Karpas-422 (cell line): ENCODE measurements at regions not wholly inside any gene's neighbourhood (a gene's known extent, or its start where the extent isn't known, plus 50 kb on each side); places are given as distances from the start of the nearest gene placed in this dataset.

Source experiments
- DNase-seq: peaks from one replicate; pipeline ENCODE4 v3.0.0-alpha.2; 2015
- H2AFZ ChIP-seq: fragments of 200-600 bp; sonication (generic); 2 replicates; pipeline ENCODE4 v1.6.1; 2014; ENCODE audit warnings: antibody characterized with exemption, low read length, mixed read lengths
- H3K27ac ChIP-seq: fragments of 200-600 bp; sonication (generic); 2 replicates; pipeline ENCODE4 v1.5.1; 2014; ENCODE audit warnings: mild to moderate bottlenecking, low read length, moderate library complexity
- H3K27me3 ChIP-seq: fragments of 200-600 bp; sonication (generic); 2 replicates; pipeline ENCODE4 v1.6.1; 2014; ENCODE audit warnings: low read length, mixed read lengths
- H3K36me3 ChIP-seq: fragments of 200-600 bp; sonication (generic); 2 replicates; pipeline ENCODE4 v1.6.1; 2014; ENCODE audit warnings: low read length, mixed read lengths; ENCODE audit not compliant: insufficient read depth
- H3K4me1 ChIP-seq: fragments of 200-600 bp; sonication (generic); 2 replicates; pipeline ENCODE4 v1.6.1; 2014; ENCODE audit warnings: mild to moderate bottlenecking, low read length, mixed read lengths
- H3K4me2 ChIP-seq: fragments of 200-600 bp; sonication (generic); 2 replicates; pipeline ENCODE4 v1.6.1; 2014; ENCODE audit warnings: low read length, low read depth, mild to moderate bottlenecking; ENCODE audit not compliant: poor library complexity, severe bottlenecking
- H3K4me3 ChIP-seq: fragments of 200-600 bp; sonication (generic); 2 replicates; pipeline ENCODE4 v1.5.1; 2014; ENCODE audit warnings: mild to moderate bottlenecking, antibody characterized with exemption, low read length, mixed read lengths
- H3K79me2 ChIP-seq: fragments of 200-600 bp; sonication (generic); 2 replicates; pipeline ENCODE4 v1.6.1; 2014; ENCODE audit warnings: mild to moderate bottlenecking, low read length, mixed read lengths
- H3K9ac ChIP-seq: fragments of 200-600 bp; sonication (generic); 2 replicates; pipeline ENCODE4 v1.6.0; 2014; ENCODE audit warnings: low read length
- H3K9me2 ChIP-seq: fragments of 200-600 bp; sonication (generic), shearing (Covaris generic); replicated peaks from 2 replicates; pipeline ENCODE4 v1.6.0; 2014; ENCODE audit warnings: mild to moderate bottlenecking, low read length, moderate library complexity; ENCODE audit not compliant: insufficient read depth
- H3K9me3 ChIP-seq: fragments of 300-700, 200-600 bp; sonication (generic); 2 replicates; pipeline ENCODE4 v1.6.1; 2014; ENCODE audit warnings: low read length, mixed read lengths
- H4K20me1 ChIP-seq: fragments of 200-600 bp; sonication (generic); 2 replicates; pipeline ENCODE4 v1.6.1; 2014; ENCODE audit warnings: mild to moderate bottlenecking, antibody characterized with exemption, low read length, low read depth; ENCODE audit not compliant: insufficient read depth

GRCh38 chr2:236693531-236693930, 123.9 kb downstream of the ACKR3 start:
- Histone ChIP-seq H2AFZ (no peak overlapping the region), H3K4me2 (no peak overlapping the region), H3K79me2 (no peaks in the 10 kb centered on the region), H3K4me3 (no peak overlapping the region), H3K4me1 (no peaks in the 10 kb centered on the region), H3K27ac (no peak overlapping the region), H4K20me1 (no peaks in the 10 kb centered on the region), H3K9ac (no peak overlapping the region), H3K9me2 (no peaks in the 10 kb centered on the region), H3K9me3 (no peaks in the 10 kb centered on the region), H3K27me3 (no peaks in the 10 kb centered on the region), H3K36me3 (no peaks in the 10 kb centered on the region)
- DNase-seq, result no peak

- Histone ChIP-seq H3K79me2 (no peaks in the 10 kb centered on the region), H3K9me2 (no peaks in the 10 kb centered on the region), H3K9me3 (no peaks in the 10 kb centered on the region), H4K20me1 (no peaks in the 10 kb centered on the region), H3K27ac (no peak overlapping the region), H3K4me1 (no peaks in the 10 kb centered on the region), H3K36me3 (no peaks in the 10 kb centered on the region), H3K4me2 (no peak overlapping the region), H3K9ac (no peak overlapping the region), H3K4me3 (no peak overlapping the region), H2AFZ (no peak overlapping the region), H3K27me3 (no peaks in the 10 kb centered on the region)
- DNase-seq, result no peak
Measured at GRCh38 chr2:236694146-236694888, 124.7 kb downstream of the ACKR3 start.

GRCh38 chr2:236696834-236697233, 127.2 kb downstream of the ACKR3 start:
- H3K27me3 ChIP-seq, result no peaks in the 10 kb centered on the region
- H3K27ac ChIP-seq, result no peak overlapping the region
- H3K9ac ChIP-seq, result no peak overlapping the region
- no peaks in the 10 kb centered on the region for H3K9me2 ChIP-seq
- H3K9me3 ChIP-seq, result no peaks in the 10 kb centered on the region
- no peaks in the 10 kb centered on the region for H4K20me1 ChIP-seq
- H3K36me3 ChIP-seq, result no peaks in the 10 kb centered on the region
- no peaks in the 10 kb centered on the region for H3K4me1 ChIP-seq
- H3K4me3 ChIP-seq, result no peak overlapping the region
- H2AFZ ChIP-seq, result no peak overlapping the region
- no peak overlapping the region for H3K4me2 ChIP-seq
- no peaks in the 10 kb centered on the region for H3K79me2 ChIP-seq
- DNase-seq, result no peak

- no peaks in the 10 kb centered on the region for H3K4me1 ChIP-seq
- H3K9me2 ChIP-seq, result no peaks in the 10 kb centered on the region
- no peak for DNase-seq
- H3K9ac ChIP-seq, result no peak overlapping the region
- H3K27ac ChIP-seq, result no peak overlapping the region
- no peak overlapping the region for H2AFZ ChIP-seq
- no peak overlapping the region for H3K4me3 ChIP-seq
- H3K9me3 ChIP-seq, result no peaks in the 10 kb centered on the region
- H3K79me2 ChIP-seq, result no peaks in the 10 kb centered on the region
- H3K36me3 ChIP-seq, result no peaks in the 10 kb centered on the region
- H3K27me3 ChIP-seq, result no peaks in the 10 kb centered on the region
- no peak overlapping the region for H3K4me2 ChIP-seq
- H4K20me1 ChIP-seq, result no peaks in the 10 kb centered on the region
Measured at GRCh38 chr2:236698016-236698627, 128.5 kb downstream of the ACKR3 start.

- H3K79me2 ChIP-seq, result no peaks in the 10 kb centered on the region
- no peak for DNase-seq
- H3K9me2 ChIP-seq, result no peaks in the 10 kb centered on the region
Measured at GRCh38 chr2:236700703-236701102, 131.1 kb downstream of the ACKR3 start.

GRCh38 chr2:236702657-236703372, 133.2 kb downstream of the ACKR3 start:
- Histone ChIP-seq H3K4me1 (no peaks in the 10 kb centered on the region), H4K20me1 (no peaks in the 10 kb centered on the region), H3K9me2 (no peaks in the 10 kb centered on the region), H2AFZ (no peak overlapping the region), H3K36me3 (no peaks in the 10 kb centered on the region), H3K4me3 (no peak overlapping the region), H3K79me2 (no peaks in the 10 kb centered on the region), H3K9ac (no peak overlapping the region), H3K4me2 (no peak overlapping the region), H3K27ac (no peak overlapping the region), H3K9me3 (no peaks in the 10 kb centered on the region), H3K27me3 (no peaks in the 10 kb centered on the region)
- DNase-seq, result no peak

More at GRCh38 chr2:236700703-236701102, 131.1 kb downstream of the ACKR3 start:
- no peaks in the 10 kb centered on the region for H3K36me3 ChIP-seq
- no peak overlapping the region for H3K4me3 ChIP-seq
- H3K4me1 ChIP-seq, result no peaks in the 10 kb centered on the region
- no peaks in the 10 kb centered on the region for H3K27me3 ChIP-seq
- H3K9me3 ChIP-seq, result no peaks in the 10 kb centered on the region
- H3K27ac ChIP-seq, result no peak overlapping the region
- H3K4me2 ChIP-seq, result no peak overlapping the region
- H2AFZ ChIP-seq, result no peak overlapping the region
- no peaks in the 10 kb centered on the region for H4K20me1 ChIP-seq
- H3K9ac ChIP-seq, result no peak overlapping the region

- Histone ChIP-seq H2AFZ (no peak overlapping the region), H3K9ac (no peak overlapping the region), H3K9me2 (no peaks in the 10 kb centered on the region), H3K4me3 (no peak overlapping the region), H4K20me1 (no peaks in the 10 kb centered on the region), H3K4me1 (no peaks in the 10 kb centered on the region), H3K9me3 (no peaks in the 10 kb centered on the region), H3K79me2 (no peaks in the 10 kb centered on the region), H3K27me3 (no peaks in the 10 kb centered on the region), H3K4me2 (no peak overlapping the region), H3K27ac (no peak overlapping the region), H3K36me3 (no peaks in the 10 kb centered on the region)
- no peak for DNase-seq
Measured at GRCh38 chr2:236703373-236703709, 133.7 kb downstream of the ACKR3 start.

GRCh38 chr2:236703906-236704305, 134.3 kb downstream of the ACKR3 start:
- H3K27ac ChIP-seq, result no peak overlapping the region
- H4K20me1 ChIP-seq, result no peaks in the 10 kb centered on the region
- no peaks in the 10 kb centered on the region for H3K4me1 ChIP-seq
- H3K4me3 ChIP-seq, result no peak overlapping the region
- H3K4me2 ChIP-seq, result no peak overlapping the region
- no peaks in the 10 kb centered on the region for H3K27me3 ChIP-seq
- H3K36me3 ChIP-seq, result no peaks in the 10 kb centered on the region
- no peaks in the 10 kb centered on the region for H3K9me2 ChIP-seq
- H2AFZ ChIP-seq, result no peak overlapping the region
- H3K79me2 ChIP-seq, result no peaks in the 10 kb centered on the region
- no peak overlapping the region for H3K9ac ChIP-seq
- no peaks in the 10 kb centered on the region for H3K9me3 ChIP-seq
- no peak for DNase-seq
